Thoracic aorta (tissue), 2 donors: ENCODE measurements at regions not wholly inside any gene's neighbourhood (a gene's known extent, or its start where the extent isn't known, plus 50 kb on each side); places are given as distances from the start of the nearest gene placed in this dataset.

Experiments
- ATAC-seq: fragments of 150-250 bp; one replicate; pipeline ENCODE4 v1.8.0; 2017; ENCODE audit warnings: low read depth; ENCODE audit not compliant: insufficient number of reproducible peaks, low FRiP score
- DNase-seq: peaks from one replicate; pipeline ENCODE4 v3.0.0-alpha.2; 2020; ENCODE audit warnings: low spot score
- H3K27ac ChIP-seq, 2 donors: fragments of 200-600 bp; sonication (generic); 1 replicate in 1 of 2; 2 replicates in 1 of 2; pipeline ENCODE4 v1.5.1; 2016; ENCODE audit warnings: mild to moderate bottlenecking in 2 of 2, moderate library complexity in 2 of 2
- H3K27me3 ChIP-seq: fragments of 200-600 bp; sonication (generic); replicated peaks from 2 replicates; pipeline ENCODE4 v1.6.0; 2016; ENCODE audit warnings: mild to moderate bottlenecking; ENCODE audit not compliant: insufficient read depth
- H3K36me3 ChIP-seq: fragments of 200-600 bp; sonication (generic); one replicate; pipeline ENCODE4 v1.5.1; 2016
- H3K4me1 ChIP-seq, 2 donors: fragments of 200-600 bp; sonication (generic); 1 replicate in 1 of 2; 2 replicates in 1 of 2; pipeline versions ENCODE4 v1.5.1 to v1.6.0; 2016; ENCODE audit warnings: low read depth in 2 of 2, mild to moderate bottlenecking in 1 of 2; ENCODE audit not compliant: control insufficient read depth in 1 of 2
- H3K4me3 ChIP-seq: fragments of 200-600 bp; sonication (generic); 2 replicates; pipeline ENCODE4 v1.5.1; 2016; ENCODE audit warnings: mild to moderate bottlenecking
- H3K9me3 ChIP-seq: fragments of 200-600 bp; sonication (generic); 2 replicates; pipeline ENCODE4 v1.5.1; 2016
- CTCF ChIP-seq: fragments of 200-600 bp; sonication (generic); IDR thresholded peaks from one replicate; pipeline ENCODE4 v1.5.1; 2019; ENCODE audit warnings: antibody characterized with exemption

- Histone ChIP-seq H3K4me3 (no peak overlapping the region), H3K27ac (no peak overlapping the region), H3K4me1 (peaks cover 0 to 4% of the 10 kb centered on the region in 2 donors), H3K9me3 (no peaks in the 10 kb centered on the region), H3K36me3 (no peaks in the 10 kb centered on the region), H3K27me3 (no peaks in the 10 kb centered on the region)
- DNase-seq (no peak), ATAC-seq (no peak)
- TF ChIP-seq CTCF, result no peak
These were observed 83.1 kb upstream of the GAREM1 start for GRCh38 chr18:32553640-32554365.

- ATAC-seq, result no peak
- H3K4me3 ChIP-seq, result no peak overlapping the region
These were observed 82.5 kb upstream of the GAREM1 start for GRCh38 chr18:32553174-32553573.

GRCh38 chr18:32552421-32553030 lies 81.8 kb upstream of the GAREM1 start:
- DNase-seq (peak; percentile 11), ATAC-seq (no peak)
- Histone ChIP-seq H3K4me1 (peaks cover 0 to 4% of the 10 kb centered on the region in 2 donors), H3K27me3 (no peaks in the 10 kb centered on the region), H3K27ac (no peak overlapping the region), H3K36me3 (no peaks in the 10 kb centered on the region), H3K4me3 (no peak overlapping the region), H3K9me3 (no peaks in the 10 kb centered on the region)
- TF ChIP-seq CTCF, result peak; percentile 73

More at GRCh38 chr18:32553174-32553573, 82.5 kb upstream of the GAREM1 start:
- H3K27ac ChIP-seq, result no peak overlapping the region
- H3K9me3 ChIP-seq, result no peaks in the 10 kb centered on the region
- no peaks in the 10 kb centered on the region for H3K36me3 ChIP-seq
- TF ChIP-seq CTCF, result no peak
- peaks cover 0 to 4% of the 10 kb centered on the region in 2 donors for H3K4me1 ChIP-seq
- no peak for DNase-seq
- H3K27me3 ChIP-seq, result no peaks in the 10 kb centered on the region

GRCh38 chr18:32550963-32551362 lies 80.3 kb upstream of the GAREM1 start:
- TF ChIP-seq CTCF, result no peak
- peaks cover 0 to 4% of the 10 kb centered on the region in 2 donors for H3K4me1 ChIP-seq
- ATAC-seq (no peak), DNase-seq (no peak)
- no peaks in the 10 kb centered on the region for H3K36me3 ChIP-seq
- H3K27ac ChIP-seq, result no peak overlapping the region
- no peaks in the 10 kb centered on the region for H3K27me3 ChIP-seq
- H3K9me3 ChIP-seq, result no peaks in the 10 kb centered on the region
- H3K4me3 ChIP-seq, result no peak overlapping the region

GRCh38 chr18:32549248-32550110 lies 78.8 kb upstream of the GAREM1 start:
- Histone ChIP-seq H3K9me3 (no peaks in the 10 kb centered on the region), H3K4me1 (peaks cover 0 to 4% of the 10 kb centered on the region in 2 donors), H3K36me3 (no peaks in the 10 kb centered on the region), H3K27ac (no peak overlapping the region), H3K27me3 (no peaks in the 10 kb centered on the region), H3K4me3 (no peak overlapping the region)
- TF ChIP-seq CTCF, result peak; percentile 70
- ATAC-seq, result no peak
- DNase-seq, result no peak
